K562 (cell line): ENCODE measurements at regions not wholly inside any gene's neighbourhood (a gene's known extent, or its start where the extent isn't known, plus 50 kb on each side); places are given as distances from the start of the nearest gene placed in this dataset.
A peak's percentile ranks its signal among the peaks of the same experiment; 100 is the strongest.

Experiments used
- BRD4 ChIP-seq: fragments of 200-600 bp; sonication (generic); IDR thresholded peaks from 2 replicates; pipeline ENCODE4 v1.6.1; 2017; ENCODE audit warnings: inconsistent platforms
- CXXC5 ChIP-seq: fragments of 250-450 bp; sonication (Bioruptor Pico); IDR thresholded peaks from 2 replicates; pipeline ENCODE4 v1.8.0; 2022; ENCODE audit warnings: inconsistent platforms, mild to moderate bottlenecking, moderate library complexity
- DMBX1 ChIP-seq: fragments of 250-450 bp; sonication (Bioruptor Pico); IDR thresholded peaks from 2 replicates; pipeline ENCODE4 v1.8.0; 2022; ENCODE audit warnings: inconsistent platforms, mild to moderate bottlenecking, moderate library complexity, borderline replicate concordance
- KDM1A ChIP-seq, 2 experiments: fragments of 450-650 bp; IDR thresholded peaks; 2 replicates each; pipeline ENCODE4 v1.6.1; 2016; ENCODE audit warnings: mild to moderate bottlenecking in 2 of 2
- KDM5B ChIP-seq: fragments of 200-600 bp; sonication (generic); IDR thresholded peaks from 2 replicates; pipeline ENCODE4 v1.6.1; 2012; ENCODE audit warnings: low read depth, mild to moderate bottlenecking, moderate library complexity, low read length, control low read depth, inconsistent platforms; ENCODE audit not compliant: insufficient replicate concordance
- L3MBTL2 ChIP-seq: fragments of 450-650 bp; IDR thresholded peaks from 2 replicates; pipeline ENCODE4 v1.6.1; 2016; ENCODE audit warnings: mild to moderate bottlenecking, moderate library complexity
- XRCC4 ChIP-seq: IDR thresholded peaks from one replicate; pipeline ENCODE4 v1.6.1; 2011; ENCODE audit not compliant: insufficient read depth, insufficient read length; ENCODE audit errors: extremely low read depth
- ZNF668 ChIP-seq: fragments of 250-450 bp; sonication (Bioruptor Pico); IDR thresholded peaks from 2 replicates; pipeline ENCODE4 v1.8.0; 2022; ENCODE audit warnings: mild to moderate bottlenecking, inconsistent platforms
- TF ChIP-seq, protein P1 (sequence below), 2 experiments: IDR thresholded peaks; 2 replicates each; pipeline ENCODE4 v1.6.1; 2012; ENCODE audit warnings: improper control_type of control experiment in 2 of 2, low read depth in 2 of 2, low read length in 2 of 2, borderline replicate concordance in 1 of 2
- TF ChIP-seq, protein P2 (sequence below), 2 experiments: fragments of 250-450 bp in 1 of 2; fragments of 450-650 bp in 1 of 2; sonication (Bioruptor Pico) in 1 of 2; IDR thresholded peaks; 2 replicates each; pipeline versions ENCODE4 v1.6.1 to v1.8.0; 2016 to 2021; ENCODE audit warnings: mild to moderate bottlenecking in 2 of 2, moderate library complexity in 2 of 2, missing compliant biosample characterization in 1 of 2, missing genetic modification characterization in 1 of 2

DNA sequence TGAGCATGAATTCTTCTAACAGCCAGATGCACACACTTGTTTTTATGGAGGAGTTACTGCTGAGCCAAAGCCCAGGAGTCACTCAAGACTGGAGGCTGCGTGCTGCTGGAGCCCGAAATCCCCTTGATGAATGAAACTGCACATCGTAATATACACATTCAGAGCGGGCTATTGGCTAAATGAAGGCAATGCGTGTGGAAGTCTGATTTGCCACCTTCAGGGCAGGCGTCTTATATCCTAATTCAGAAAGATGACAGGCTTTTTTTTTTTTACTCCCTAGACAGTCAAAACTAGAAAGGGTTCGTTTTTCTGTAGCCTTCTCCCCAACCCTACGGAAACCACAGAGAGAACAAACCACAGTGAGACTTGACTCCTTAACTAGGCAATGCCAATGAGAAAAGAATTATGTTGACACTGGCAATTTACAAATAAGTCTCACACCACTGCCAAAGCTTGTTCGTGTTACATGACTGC is 227.2 kb upstream of the KLF14 start (continued):
- 0 out of 2 replicates have a peak, but pooled peaks have one; percentile 29 for TF ChIP-seq BRD4
- TF ChIP-seq KDM5B: no peak
- no peak for TF ChIP-seq XRCC4
- TF ChIP-seq ZNF668 (CRISPR knock-in tag): peak; percentile 71; the same call in 1 of the 2 replicates
- no peak for TF ChIP-seq KDM1A (IDR thresholded peaks at IDR 0.05)
- 0 out of 2 replicates have a peak, but pooled peaks have one; percentile 44 for TF ChIP-seq CXXC5 (CRISPR knock-in tag)
- TF ChIP-seq, protein P1, sequence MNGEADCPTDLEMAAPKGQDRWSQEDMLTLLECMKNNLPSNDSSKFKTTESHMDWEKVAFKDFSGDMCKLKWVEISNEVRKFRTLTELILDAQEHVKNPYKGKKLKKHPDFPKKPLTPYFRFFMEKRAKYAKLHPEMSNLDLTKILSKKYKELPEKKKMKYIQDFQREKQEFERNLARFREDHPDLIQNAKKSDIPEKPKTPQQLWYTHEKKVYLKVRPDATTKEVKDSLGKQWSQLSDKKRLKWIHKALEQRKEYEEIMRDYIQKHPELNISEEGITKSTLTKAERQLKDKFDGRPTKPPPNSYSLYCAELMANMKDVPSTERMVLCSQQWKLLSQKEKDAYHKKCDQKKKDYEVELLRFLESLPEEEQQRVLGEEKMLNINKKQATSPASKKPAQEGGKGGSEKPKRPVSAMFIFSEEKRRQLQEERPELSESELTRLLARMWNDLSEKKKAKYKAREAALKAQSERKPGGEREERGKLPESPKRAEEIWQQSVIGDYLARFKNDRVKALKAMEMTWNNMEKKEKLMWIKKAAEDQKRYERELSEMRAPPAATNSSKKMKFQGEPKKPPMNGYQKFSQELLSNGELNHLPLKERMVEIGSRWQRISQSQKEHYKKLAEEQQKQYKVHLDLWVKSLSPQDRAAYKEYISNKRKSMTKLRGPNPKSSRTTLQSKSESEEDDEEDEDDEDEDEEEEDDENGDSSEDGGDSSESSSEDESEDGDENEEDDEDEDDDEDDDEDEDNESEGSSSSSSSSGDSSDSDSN (IDR thresholded peaks at IDR 0.05; ENCODE audit: borderline replicate concordance in 1 of 2, low read depth in 2 of 2, low read length in 2 of 2): 0 out of 4 replicates have a peak, but pooled peaks of 1 of the 2 experiments have one; percentile 9
- TF ChIP-seq DMBX1 (CRISPR knock-in tag): peak; percentile 69; the same call in 1 of the 2 replicates
- TF ChIP-seq L3MBTL2: no peak
- TF ChIP-seq, protein P2, sequence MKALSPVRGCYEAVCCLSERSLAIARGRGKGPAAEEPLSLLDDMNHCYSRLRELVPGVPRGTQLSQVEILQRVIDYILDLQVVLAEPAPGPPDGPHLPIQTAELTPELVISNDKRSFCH (CRISPR knock-in tag; IDR thresholded peaks at IDR 0.05): no peak
- TF ChIP-seq, protein P2 (tag; IDR thresholded peaks at IDR 0.05): peak; percentile 17; the same call in 1 of the 2 replicates
